NT2/D1 (cell line): ENCODE measurements at regions not wholly inside any gene's neighbourhood (a gene's known extent, or its start where the extent isn't known, plus 50 kb on each side); places are given as distances from the start of the nearest gene placed in this dataset.

Experiments
- SUZ12 ChIP-seq: IDR thresholded peaks from 2 replicates; pipeline ENCODE4 v1.6.1; 2011; ENCODE audit not compliant: insufficient read length, insufficient read depth; ENCODE audit errors: extremely low read depth
- ZNF274 ChIP-seq: IDR thresholded peaks from 2 replicates; pipeline ENCODE4 v1.6.1; 2011; ENCODE audit warnings: mild to moderate bottlenecking, low read depth, low read length

- TF ChIP-seq ZNF274: no peak
- TF ChIP-seq SUZ12: no peak
Observed at GRCh38 chr10:88057720-88058119, 194.3 kb downstream of the PTEN start.
